ENCODE measurements at regions not wholly inside any gene's neighbourhood (a gene's known extent, or its start where the extent isn't known, plus 50 kb on each side); places are given as distances from the start of the nearest gene placed in this dataset.

GRCh38 chr3:74331711-74332110 lies 282.7 kb downstream of the CNTN3 start:
- TF ChIP-seq CTCF (conservative IDR thresholded peaks at IDR 0.05; ENCODE audit: low read depth, low read length) (no peak), EZH2 (IDR thresholded peaks at IDR 0.05; ENCODE audit: borderline replicate concordance, low read depth, low read length, poor library complexity, severe bottlenecking) (no peak)
